Neural progenitor cell (in vitro differentiated cells): ENCODE measurements at regions not wholly inside any gene's neighbourhood (a gene's known extent, or its start where the extent isn't known, plus 50 kb on each side); places are given as distances from the start of the nearest gene placed in this dataset.
A peak's percentile ranks its signal among the peaks of the same experiment; 100 is the strongest.

Experiments used
- DNase-seq: peaks from one replicate; pipeline ENCODE4 v3.0.0-alpha.2; 2016; ENCODE audit warnings: low spot score
- H2AFZ ChIP-seq: fragments of 200-600 bp; sonication (generic); replicated peaks from 2 replicates; pipeline ENCODE4 v1.6.1; 2016; ENCODE audit warnings: antibody characterized with exemption
- H3F3A ChIP-seq: fragments of 200-600 bp; sonication (generic); 2 replicates; pipeline ENCODE4 v1.6.1; 2016; ENCODE audit warnings: antibody characterized with exemption, low read depth
- H3K27ac ChIP-seq: fragments of 200-600 bp; sonication (generic); 2 replicates; pipeline ENCODE4 v1.5.1; 2016; ENCODE audit warnings: mild to moderate bottlenecking
- H3K27me3 ChIP-seq: fragments of 200-600 bp; sonication (generic); 2 replicates; pipeline ENCODE4 v1.6.1; 2016; ENCODE audit warnings: mild to moderate bottlenecking, moderate library complexity
- H3K36me3 ChIP-seq: fragments of 200-600 bp; sonication (generic); 2 replicates; pipeline ENCODE4 v1.5.1; 2016
- H3K4me1 ChIP-seq: fragments of 200-600 bp; sonication (generic); 2 replicates; pipeline ENCODE4 v1.6.1; 2016; ENCODE audit warnings: mixed run types
- H3K4me2 ChIP-seq: fragments of 200-600 bp; sonication (generic); 2 replicates; pipeline ENCODE4 v1.6.1; 2016
- H3K4me3 ChIP-seq: fragments of 200-600 bp; sonication (generic); 2 replicates; pipeline ENCODE4 v1.5.1; 2016
- H3K79me2 ChIP-seq: fragments of 200-600 bp; sonication (generic); 2 replicates; pipeline ENCODE4 v1.6.1; 2016; ENCODE audit warnings: low read depth
- H3K9ac ChIP-seq: fragments of 200-600 bp; sonication (generic); 2 replicates; pipeline ENCODE4 v1.6.1; 2016
- H3K9me3 ChIP-seq: fragments of 200-600 bp; sonication (generic); 2 replicates; pipeline ENCODE4 v1.5.1; 2016; ENCODE audit warnings: low read depth
- H4K20me1 ChIP-seq: fragments of 200-600 bp; sonication (generic); 2 replicates; pipeline ENCODE4 v1.6.1; 2016; ENCODE audit warnings: low read depth
- H3K27ac Mint-ChIP-seq: 3 replicates; pipeline ENCODE4 v1.8.0; 2021; ENCODE audit warnings: mixed read lengths
- H3K27me3 Mint-ChIP-seq: 2 replicates; pipeline ENCODE4 v1.8.0; 2022; ENCODE audit warnings: low read depth, mild to moderate bottlenecking, inconsistent platforms, moderate library complexity, mixed read lengths; ENCODE audit not compliant: insufficient read depth
- H3K36me3 Mint-ChIP-seq: 3 replicates; pipeline ENCODE4 v1.8.0; 2021; ENCODE audit warnings: mixed read lengths
- H3K4me1 Mint-ChIP-seq: 3 replicates; pipeline ENCODE4 v1.8.0; 2021; ENCODE audit warnings: mixed read lengths
- H3K4me3 Mint-ChIP-seq: 3 replicates; pipeline ENCODE4 v1.8.0; 2021; ENCODE audit warnings: mild to moderate bottlenecking, moderate library complexity, mixed read lengths
- H3K9me3 Mint-ChIP-seq: 3 replicates; pipeline ENCODE4 v1.8.0; 2020; ENCODE audit warnings: mixed read lengths
- EZH2 ChIP-seq: fragments of 200-600 bp; sonication (generic); IDR thresholded peaks from 2 replicates; pipeline ENCODE4 v1.6.1; 2017; ENCODE audit warnings: antibody characterized with exemption, mild to moderate bottlenecking, moderate library complexity
- EZH2phosphoT487 ChIP-seq: fragments of 200-600 bp; sonication (generic); IDR thresholded peaks from 2 replicates; pipeline ENCODE4 v1.6.1; 2017; ENCODE audit warnings: antibody characterized with exemption
- TF ChIP-seq, protein P1 (sequence below): fragments of 200-600 bp; sonication (generic); IDR thresholded peaks from 2 replicates; pipeline ENCODE4 v1.5.1; 2017; ENCODE audit warnings: antibody characterized with exemption, mild to moderate bottlenecking

DNA sequence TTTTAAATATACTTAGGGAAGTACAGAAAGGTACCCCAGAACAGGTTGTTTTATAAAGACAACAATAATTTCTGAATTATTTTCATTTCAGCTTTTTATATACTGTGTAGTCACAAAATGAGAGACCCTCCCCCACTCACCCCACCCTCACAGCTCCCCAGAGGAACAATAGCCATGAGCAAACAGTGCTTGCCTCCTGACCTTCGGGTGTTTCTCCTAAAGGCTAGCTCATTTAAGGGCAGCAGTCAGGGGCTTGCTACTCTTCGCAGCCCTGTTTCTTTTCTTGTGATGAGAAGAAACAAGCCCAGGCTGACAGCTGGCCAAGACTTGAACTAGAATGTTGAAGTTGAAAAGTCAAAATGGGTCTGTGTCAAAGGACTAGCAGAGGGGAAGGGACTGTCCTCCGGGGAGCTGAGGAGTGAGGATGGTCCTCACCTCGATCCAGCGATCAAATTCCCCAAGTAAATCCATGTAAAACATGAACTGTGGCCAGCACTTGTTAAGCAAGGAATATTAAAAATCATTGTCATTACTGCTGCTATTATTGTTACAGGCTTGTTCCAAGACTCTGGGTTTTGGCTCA is 133.8 kb upstream of the ARHGAP5 start:
- Mint-ChIP-seq H3K27me3 (peaks cover 4% of the 10 kb centered on the region), H3K9me3 (no peaks in the 10 kb centered on the region), H3K4me1 (peaks cover 10% of the 10 kb centered on the region), H3K36me3 (no peaks in the 10 kb centered on the region), H3K27ac (no peak overlapping the region), H3K4me3 (peak overlapping the region; percentile 38)
- Histone ChIP-seq H3K4me2 (no peak overlapping the region), H3K9me3 (no peaks in the 10 kb centered on the region), H3K9ac (no peak overlapping the region), H3K36me3 (no peaks in the 10 kb centered on the region), H3K4me3 (no peak overlapping the region), H2AFZ (no peak overlapping the region), H3K27me3 (no peaks in the 10 kb centered on the region), H3K79me2 (no peaks in the 10 kb centered on the region), H3K27ac (no peak overlapping the region), H4K20me1 (no peaks in the 10 kb centered on the region), H3F3A (no peaks in the 10 kb centered on the region), H3K4me1 (no peaks in the 10 kb centered on the region)
- DNase-seq: no peak
- TF ChIP-seq EZH2phosphoT487: no peak
- TF ChIP-seq EZH2: no peak
- TF ChIP-seq, protein P1, sequence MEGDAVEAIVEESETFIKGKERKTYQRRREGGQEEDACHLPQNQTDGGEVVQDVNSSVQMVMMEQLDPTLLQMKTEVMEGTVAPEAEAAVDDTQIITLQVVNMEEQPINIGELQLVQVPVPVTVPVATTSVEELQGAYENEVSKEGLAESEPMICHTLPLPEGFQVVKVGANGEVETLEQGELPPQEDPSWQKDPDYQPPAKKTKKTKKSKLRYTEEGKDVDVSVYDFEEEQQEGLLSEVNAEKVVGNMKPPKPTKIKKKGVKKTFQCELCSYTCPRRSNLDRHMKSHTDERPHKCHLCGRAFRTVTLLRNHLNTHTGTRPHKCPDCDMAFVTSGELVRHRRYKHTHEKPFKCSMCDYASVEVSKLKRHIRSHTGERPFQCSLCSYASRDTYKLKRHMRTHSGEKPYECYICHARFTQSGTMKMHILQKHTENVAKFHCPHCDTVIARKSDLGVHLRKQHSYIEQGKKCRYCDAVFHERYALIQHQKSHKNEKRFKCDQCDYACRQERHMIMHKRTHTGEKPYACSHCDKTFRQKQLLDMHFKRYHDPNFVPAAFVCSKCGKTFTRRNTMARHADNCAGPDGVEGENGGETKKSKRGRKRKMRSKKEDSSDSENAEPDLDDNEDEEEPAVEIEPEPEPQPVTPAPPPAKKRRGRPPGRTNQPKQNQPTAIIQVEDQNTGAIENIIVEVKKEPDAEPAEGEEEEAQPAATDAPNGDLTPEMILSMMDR: no peak

DNA sequence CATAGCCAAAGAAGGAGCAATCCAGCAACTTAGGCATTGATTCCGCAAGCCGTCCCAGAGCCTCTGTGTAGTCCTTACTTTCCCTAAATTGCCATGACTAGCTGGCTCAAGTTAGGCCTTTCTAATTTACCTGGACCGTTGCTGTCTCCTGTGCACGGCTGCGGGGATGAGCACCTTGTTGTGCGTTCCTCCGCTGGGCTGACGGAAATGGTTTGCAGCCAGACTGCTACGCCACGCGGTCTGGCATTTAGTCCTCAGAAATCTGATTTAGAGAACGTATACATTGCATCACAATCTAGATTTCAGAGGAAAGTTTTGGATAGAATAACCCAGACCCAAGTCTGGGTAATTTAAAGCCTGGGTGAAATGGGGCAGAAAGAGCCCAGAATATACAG is 133.2 kb upstream of the ARHGAP5 start:
- Mint-ChIP-seq H3K27ac (no peak overlapping the region), H3K36me3 (no peaks in the 10 kb centered on the region), H3K27me3 (peaks cover 4% of the 10 kb centered on the region), H3K4me3 (no peak overlapping the region), H3K9me3 (no peaks in the 10 kb centered on the region), H3K4me1 (peaks cover 10% of the 10 kb centered on the region)
- no peaks in the 10 kb centered on the region for H3K4me1 ChIP-seq
- no peak overlapping the region for H2AFZ ChIP-seq
- no peak overlapping the region for H3K4me3 ChIP-seq
- no peak overlapping the region for H3K27ac ChIP-seq
- no peak for DNase-seq
- H3K9ac ChIP-seq: no peak overlapping the region
- H4K20me1 ChIP-seq: no peaks in the 10 kb centered on the region
- no peaks in the 10 kb centered on the region for H3K9me3 ChIP-seq
- no peaks in the 10 kb centered on the region for H3F3A ChIP-seq
- no peak overlapping the region for H3K4me2 ChIP-seq
- H3K27me3 ChIP-seq: no peaks in the 10 kb centered on the region
- H3K36me3 ChIP-seq: no peaks in the 10 kb centered on the region
- H3K79me2 ChIP-seq: no peaks in the 10 kb centered on the region
- TF ChIP-seq, protein P1: no peak
- TF ChIP-seq EZH2 (no peak), EZH2phosphoT487 (no peak)

DNA sequence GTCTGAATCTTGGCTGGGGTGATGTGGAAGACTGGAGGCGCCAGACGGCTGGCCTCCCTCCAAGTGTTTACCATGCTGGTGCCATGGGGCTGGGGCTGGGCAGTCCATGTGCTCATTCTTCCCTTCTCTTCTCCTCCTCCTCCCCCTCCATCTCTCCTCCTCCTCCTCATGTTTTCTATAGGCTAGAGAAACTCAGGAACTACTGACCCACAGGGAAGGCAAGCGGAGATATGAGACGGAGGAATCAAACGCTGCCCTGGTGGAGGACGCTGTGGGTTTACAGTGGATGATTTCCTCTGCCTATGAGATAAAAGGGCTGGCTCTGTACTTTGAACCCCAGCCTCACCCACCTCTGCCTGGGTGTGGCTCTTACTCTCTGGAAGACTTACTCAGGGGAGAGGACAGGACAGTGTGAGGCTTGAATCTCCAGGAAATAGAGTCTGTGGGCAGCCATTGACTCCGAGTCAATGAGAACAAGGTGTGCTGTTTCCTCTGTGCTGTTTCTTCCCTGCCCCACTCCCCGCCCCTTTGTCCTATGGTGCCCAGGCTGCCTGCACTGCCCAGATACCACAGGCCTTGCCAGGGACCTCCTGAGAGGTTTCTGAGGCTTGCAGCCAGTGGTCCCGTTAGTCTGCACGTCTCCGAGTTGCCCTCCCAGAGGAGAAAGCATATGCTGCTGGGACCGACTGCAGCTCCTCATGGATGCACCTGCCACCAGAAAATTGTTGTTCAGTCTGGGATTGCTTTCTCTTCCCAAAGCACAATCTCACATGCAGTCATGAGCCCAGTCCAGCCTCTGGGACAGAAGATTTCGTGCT is 132.6 kb upstream of the ARHGAP5 start:
- TF ChIP-seq EZH2: no peak
- TF ChIP-seq, protein P1: no peak
- TF ChIP-seq EZH2phosphoT487: no peak
- no peak overlapping the region for H3K27ac ChIP-seq
- H3K36me3 ChIP-seq: no peaks in the 10 kb centered on the region
- H4K20me1 ChIP-seq: no peaks in the 10 kb centered on the region
- no peaks in the 10 kb centered on the region for H3K79me2 ChIP-seq
- Mint-ChIP-seq H3K27ac (no peak overlapping the region), H3K9me3 (no peaks in the 10 kb centered on the region), H3K27me3 (peaks cover 4% of the 10 kb centered on the region), H3K4me1 (peaks cover 10% of the 10 kb centered on the region), H3K36me3 (no peaks in the 10 kb centered on the region), H3K4me3 (no peak overlapping the region)
- no peak overlapping the region for H2AFZ ChIP-seq
- H3K4me2 ChIP-seq: no peak overlapping the region
- no peaks in the 10 kb centered on the region for H3F3A ChIP-seq
- DNase-seq: no peak
- H3K9me3 ChIP-seq: no peaks in the 10 kb centered on the region
- no peaks in the 10 kb centered on the region for H3K4me1 ChIP-seq
- no peaks in the 10 kb centered on the region for H3K27me3 ChIP-seq
- no peak overlapping the region for H3K9ac ChIP-seq
- no peak overlapping the region for H3K4me3 ChIP-seq
